ENCODE measurements at regions not wholly inside any gene's neighbourhood (a gene's known extent, or its start where the extent isn't known, plus 50 kb on each side); places are given as distances from the start of the nearest gene placed in this dataset.

DNA sequence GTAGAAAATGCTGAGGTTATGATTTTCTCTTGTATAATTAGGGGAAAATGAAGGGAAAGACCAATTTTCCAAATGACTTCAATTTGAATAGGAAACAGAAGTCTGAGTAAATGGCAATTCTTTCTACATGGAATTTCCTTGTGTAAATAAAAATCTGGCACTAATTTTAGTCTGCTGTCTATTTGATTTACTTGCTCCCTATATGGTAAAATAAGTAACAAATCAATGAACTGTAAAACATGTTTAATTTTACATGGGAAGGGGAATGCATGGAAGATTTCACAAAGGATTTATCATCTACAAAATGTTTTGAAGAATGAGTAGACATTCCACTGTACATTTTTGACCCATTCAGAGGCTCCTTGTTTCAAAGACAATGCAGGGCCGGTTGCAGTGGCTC, 811.6 kb upstream of the GOT2 start:
- TF ChIP-seq TCF12 (IDR thresholded peaks at IDR 0.05; ENCODE audit: low read depth) (no peak), EP300 (IDR thresholded peaks at IDR 0.05; ENCODE audit: borderline replicate concordance) (no peak), YY1 (IDR thresholded peaks at IDR 0.05; ENCODE audit: low read depth) (no peak), TEAD4 (IDR thresholded peaks at IDR 0.05) (no peak), NFIC (IDR thresholded peaks at IDR 0.05) (no peak), MAX (IDR thresholded peaks at IDR 0.05) (no peak), USF1 (IDR thresholded peaks at IDR 0.05) (no peak), TAF1 (IDR thresholded peaks at IDR 0.05; ENCODE audit: low read depth) (no peak), RAD21 (IDR thresholded peaks at IDR 0.05; ENCODE audit: low read depth) (no peak), REST (IDR thresholded peaks at IDR 0.05; ENCODE audit: low read depth) (no peak), EGR1 (IDR thresholded peaks at IDR 0.05) (no peak), ZBTB7A (IDR thresholded peaks at IDR 0.05; ENCODE audit: low read depth) (no peak)
